Right lobe of liver (tissue), 4 donors: ENCODE measurements at regions not wholly inside any gene's neighbourhood (a gene's known extent, or its start where the extent isn't known, plus 50 kb on each side); places are given as distances from the start of the nearest gene placed in this dataset.

Experiments used
- CTCF ChIP-seq, 4 donors: fragments of 200-600 bp in 3 of 4; fragments of 450-650 bp in 1 of 4; IDR thresholded peaks; one replicate each; pipeline versions ENCODE4 v1.5.1 to v1.8.0; 2016 to 2022; ENCODE audit warnings: antibody characterized with exemption in 4 of 4, mild to moderate bottlenecking in 2 of 4
- POLR2A ChIP-seq: fragments of 450-650 bp; IDR thresholded peaks from one replicate; pipeline ENCODE4 v1.6.1; 2017; ENCODE audit warnings: antibody characterized with exemption, mild to moderate bottlenecking
- donor health status: DM: no; HTN: no; CAD: no.
- donor health status: DM: no; HTN: no; CAD: no.
- donor health status: DM: no; HTN: yes; CAD: no.

- TF ChIP-seq CTCF (IDR thresholded peaks at IDR 0.05), result no peak
- TF ChIP-seq POLR2A, result no peak
These were observed 245.9 kb upstream of the ELAC2 start for GRCh38 chr17:13263746-13264145.
